NOMO-1 treated with dmso at 0.1 percent for 144 hours (cell line): ENCODE measurements at regions not wholly inside any gene's neighbourhood (a gene's known extent, or its start where the extent isn't known, plus 50 kb on each side); places are given as distances from the start of the nearest gene placed in this dataset.

Source experiments
- DNase-seq: peaks from one replicate; lab custom pipeline; 2025; ENCODE audit not compliant: unreplicated experiment; lab: John Stamatoyannopoulos, UW

DNA sequence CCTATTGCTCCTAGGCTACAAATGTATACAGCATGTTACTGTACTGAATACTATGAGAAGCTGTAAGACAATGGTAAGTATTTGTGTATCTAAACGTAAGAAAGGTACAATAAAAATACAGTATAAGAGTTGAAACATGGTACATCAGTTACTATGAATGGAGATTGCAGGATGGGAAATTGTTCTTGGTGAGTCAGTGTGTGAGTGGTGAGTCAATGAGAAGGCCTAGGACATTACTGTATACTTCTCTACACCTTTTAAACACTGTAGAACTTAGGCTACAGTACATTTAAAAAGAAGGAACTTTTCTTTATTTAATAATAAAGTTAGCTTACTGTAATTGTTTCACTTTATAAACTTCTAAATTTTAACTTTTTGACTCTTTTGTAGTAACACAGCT, 2603.2 kb downstream of the PCDH7 start:
- DNase-seq, result no peak

DNA sequence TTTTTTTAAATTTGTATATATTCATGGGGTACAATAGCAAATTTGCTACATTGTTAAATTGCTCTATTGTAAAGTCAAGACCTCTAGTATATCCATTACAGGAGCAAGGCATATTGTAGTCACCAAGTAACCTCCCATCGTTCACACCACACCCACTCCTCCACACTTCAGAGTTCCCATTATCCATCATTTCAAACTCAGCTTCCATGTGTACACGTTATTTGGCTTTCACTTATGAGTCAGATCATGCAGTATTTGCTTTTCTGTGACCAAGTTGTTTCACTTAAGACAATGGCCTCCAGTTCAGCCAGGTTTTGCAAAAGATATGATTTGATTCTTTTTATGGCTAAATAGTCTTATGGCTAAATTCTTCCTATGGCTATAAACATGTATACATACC, 2614.2 kb downstream of the PCDH7 start:
- no peak for DNase-seq

- no peak for DNase-seq
Observed at GRCh38 chr4:33339762-33340161, 2619.6 kb downstream of the PCDH7 start.

DNA sequence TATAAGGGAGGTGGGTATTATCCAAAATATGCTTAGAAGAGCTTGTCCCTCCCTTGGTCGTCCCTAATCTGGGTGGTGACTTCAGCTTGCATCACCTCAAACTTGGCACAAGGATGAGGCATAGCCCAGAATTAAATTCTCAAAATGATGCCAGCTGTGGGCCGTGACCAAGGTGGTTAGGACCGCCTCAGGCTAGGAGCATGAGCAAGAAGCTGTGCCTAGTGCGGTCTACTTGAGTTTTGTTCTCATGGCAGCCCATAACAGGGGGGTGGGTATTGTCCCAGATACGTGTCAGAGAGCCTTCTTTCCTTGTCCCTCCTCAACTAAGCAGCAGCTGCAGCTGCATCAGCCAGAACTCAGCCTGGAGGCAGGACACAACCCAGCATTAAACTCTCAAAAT, 2620.0 kb downstream of the PCDH7 start:
- no peak for DNase-seq

GRCh38 chr4:33349376-33349775, 2629.2 kb downstream of the PCDH7 start:
- DNase-seq, result no peak

DNA sequence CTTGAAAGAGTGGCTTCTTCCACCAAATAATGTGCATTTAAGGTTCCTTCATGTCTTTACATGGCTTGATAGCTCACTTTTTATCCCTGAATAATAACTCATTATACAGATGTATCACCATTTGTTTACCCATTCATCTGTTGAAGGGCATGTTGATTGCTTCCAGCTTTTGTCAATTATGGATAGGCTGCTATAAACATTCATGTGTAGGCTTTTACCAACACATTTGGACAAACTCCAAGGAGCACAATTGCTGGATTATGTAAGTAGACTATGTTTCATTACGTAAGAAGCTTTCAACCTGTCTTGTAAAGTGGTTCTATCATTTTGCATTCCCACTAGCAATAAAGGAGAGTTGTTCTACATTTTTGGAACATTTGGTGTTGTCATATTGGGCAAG, 2637.0 kb downstream of the PCDH7 start:
- no peak for DNase-seq

- DNase-seq, result no peak
Observed at GRCh38 chr4:33369446-33369845, 2649.3 kb downstream of the PCDH7 start.

DNA sequence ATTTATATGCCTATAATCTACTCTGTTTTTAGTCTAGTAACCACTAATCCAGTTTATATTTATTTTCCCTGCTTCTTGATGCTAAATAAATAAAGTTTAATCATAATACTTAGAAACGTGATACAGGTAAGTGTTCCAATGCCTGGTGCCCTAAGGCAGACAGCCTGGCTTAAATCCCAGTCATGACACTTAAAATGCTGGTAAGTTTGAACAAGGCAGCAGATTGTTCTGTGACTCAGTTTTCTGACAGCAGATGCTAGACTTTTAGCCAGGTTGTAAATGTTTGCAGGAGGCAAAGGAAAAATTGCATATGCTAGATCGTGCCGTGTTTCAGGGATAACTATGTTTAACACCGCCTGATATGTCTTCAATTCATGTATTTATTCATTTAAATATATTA, 2661.6 kb downstream of the PCDH7 start:
- DNase-seq, result no peak

GRCh38 chr4:33386764-33387163, 2666.6 kb downstream of the PCDH7 start:
- no peak for DNase-seq

DNA sequence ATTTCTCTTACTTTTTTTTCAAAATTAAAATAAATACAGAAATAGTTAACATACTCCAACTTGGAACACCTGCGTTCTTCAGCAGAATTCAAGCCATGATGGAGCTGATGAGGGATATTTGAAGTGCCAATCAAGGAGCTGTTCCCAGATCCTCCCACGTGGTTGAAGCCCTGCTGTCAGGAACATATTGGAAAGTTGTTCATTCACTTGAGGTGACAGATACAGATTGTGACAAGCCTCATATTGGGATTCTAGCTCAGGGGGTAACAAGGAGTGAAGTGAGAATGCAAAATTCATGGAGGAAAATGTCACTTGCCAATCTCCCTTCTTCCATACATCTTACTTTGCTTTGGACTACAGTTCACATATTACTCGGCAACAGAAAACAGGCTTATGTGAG, 2670.8 kb downstream of the PCDH7 start:
- no peak for DNase-seq

DNA sequence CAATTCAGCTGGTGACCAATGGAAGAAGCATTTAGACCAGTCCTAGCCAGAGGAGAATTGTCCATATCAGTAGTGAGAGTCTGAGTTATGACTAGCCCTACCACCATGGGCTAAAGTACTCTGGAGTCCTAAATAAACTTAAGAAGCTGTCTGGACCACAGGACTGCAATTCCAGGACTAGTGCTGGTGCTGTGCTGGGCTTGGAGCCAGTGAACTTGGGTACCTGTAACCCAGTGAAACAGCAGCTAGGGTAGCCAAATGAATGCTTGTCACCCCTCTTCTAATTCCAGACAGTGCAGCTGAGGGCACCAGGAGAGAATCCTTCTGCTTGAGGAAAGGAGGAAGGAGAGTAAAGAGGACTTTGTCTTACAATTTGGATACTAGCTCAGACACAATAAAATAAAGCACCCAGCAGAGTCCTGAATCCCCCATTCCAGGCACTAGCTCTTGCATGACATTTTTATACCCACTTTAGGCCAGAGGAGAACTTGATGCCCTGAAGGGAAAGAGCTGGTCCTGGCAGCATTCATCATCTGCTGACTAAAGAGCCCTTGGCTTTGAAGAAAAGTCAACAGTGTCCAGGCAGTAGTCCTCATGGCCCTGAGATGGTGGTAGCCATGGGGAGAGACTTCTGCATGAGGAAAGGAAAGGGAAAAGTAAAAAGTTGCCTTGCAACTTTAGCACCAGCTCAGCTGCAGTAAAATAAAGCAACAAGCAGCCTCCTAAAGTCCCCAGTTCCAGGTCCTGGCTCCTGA, 2675.7 kb downstream of the PCDH7 start:
- no peak for DNase-seq

DNA sequence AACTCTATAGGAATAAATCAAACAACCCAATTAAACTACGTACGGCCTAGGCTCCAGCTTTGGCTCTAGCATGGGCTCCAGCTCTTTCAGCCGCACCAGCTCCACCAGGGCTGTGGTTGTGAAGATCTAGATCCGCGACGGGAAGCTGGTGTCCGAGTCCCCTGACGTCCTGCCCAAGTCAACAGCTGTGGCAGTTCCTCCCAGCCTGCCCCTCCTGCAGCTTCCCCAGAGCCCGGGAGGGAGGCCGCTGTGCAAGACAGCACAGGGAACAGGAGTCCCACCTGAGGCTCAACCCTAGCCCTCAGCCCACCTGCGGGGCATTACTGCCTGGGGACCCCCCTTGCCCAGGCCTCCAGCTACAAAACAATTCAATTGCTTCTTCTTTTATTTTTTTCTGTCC, 2680.3 kb downstream of the PCDH7 start:
- no peak for DNase-seq

- no peak for DNase-seq
Observed at GRCh38 chr4:33407496-33407895, 2687.3 kb downstream of the PCDH7 start.

DNA sequence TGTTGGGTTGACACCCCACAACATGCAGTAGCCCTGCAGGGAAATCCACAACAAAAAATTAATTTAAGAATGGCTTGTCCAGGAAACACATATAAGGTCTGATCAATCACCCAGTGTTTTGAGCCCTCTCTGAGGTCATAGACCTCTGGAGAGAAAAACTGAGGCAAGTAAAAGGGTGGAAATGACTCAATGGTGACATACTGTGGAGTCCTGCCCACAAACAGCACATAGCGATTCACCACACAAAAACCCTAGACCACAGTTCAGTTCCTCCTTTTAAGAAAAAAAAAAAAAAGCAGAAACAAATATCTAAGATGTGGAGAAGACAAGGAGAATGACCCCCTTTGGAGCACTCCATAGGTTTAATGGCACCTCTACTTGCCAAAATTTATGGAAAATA, 2691.0 kb downstream of the PCDH7 start:
- DNase-seq, result peak; percentile 74

- no peak for DNase-seq
Observed at GRCh38 chr4:33421887-33422286, 2701.7 kb downstream of the PCDH7 start.

DNA sequence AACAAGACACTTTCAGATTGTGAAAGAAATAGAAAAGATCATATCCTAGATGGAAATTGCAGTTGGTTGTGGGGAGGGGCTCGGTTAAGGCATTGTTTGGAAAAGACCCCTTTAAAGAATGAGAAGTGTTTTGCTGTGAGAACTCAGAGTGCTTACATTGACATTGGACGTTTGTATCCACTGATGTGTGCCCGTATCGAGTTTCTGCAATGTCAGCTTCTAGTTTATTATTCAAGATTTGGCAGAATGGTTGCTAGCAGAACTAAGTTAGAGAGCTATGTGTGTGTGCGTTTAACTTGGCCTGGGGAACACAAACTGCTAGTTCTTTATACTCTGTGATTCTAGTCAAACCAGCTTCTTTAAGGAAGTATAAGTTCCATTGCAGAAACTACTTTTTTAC, 2702.5 kb downstream of the PCDH7 start:
- no peak for DNase-seq

GRCh38 chr4:33425936-33426335, 2705.8 kb downstream of the PCDH7 start:
- DNase-seq, result no peak

GRCh38 chr4:33427676-33428075, 2707.5 kb downstream of the PCDH7 start:
- DNase-seq, result no peak

DNA sequence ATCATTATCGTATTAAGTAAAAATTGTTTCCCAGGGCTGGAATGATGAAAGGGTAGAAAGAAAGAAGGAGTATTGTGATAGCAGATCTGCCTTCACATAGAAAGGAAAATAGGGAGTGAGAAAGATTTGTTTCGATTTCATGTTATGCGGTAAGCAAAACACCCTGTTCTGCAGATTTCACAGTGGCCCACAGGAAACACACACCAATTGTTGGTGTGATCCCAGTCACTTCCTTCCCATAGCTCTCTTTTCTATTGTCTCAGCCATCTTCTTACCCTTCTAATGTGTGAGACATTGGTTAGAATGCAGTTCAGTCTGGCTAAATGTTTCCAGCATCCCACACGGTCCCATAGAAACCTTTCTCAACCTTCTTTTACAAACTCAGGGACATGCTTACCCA, 2709.8 kb downstream of the PCDH7 start:
- no peak for DNase-seq

DNA sequence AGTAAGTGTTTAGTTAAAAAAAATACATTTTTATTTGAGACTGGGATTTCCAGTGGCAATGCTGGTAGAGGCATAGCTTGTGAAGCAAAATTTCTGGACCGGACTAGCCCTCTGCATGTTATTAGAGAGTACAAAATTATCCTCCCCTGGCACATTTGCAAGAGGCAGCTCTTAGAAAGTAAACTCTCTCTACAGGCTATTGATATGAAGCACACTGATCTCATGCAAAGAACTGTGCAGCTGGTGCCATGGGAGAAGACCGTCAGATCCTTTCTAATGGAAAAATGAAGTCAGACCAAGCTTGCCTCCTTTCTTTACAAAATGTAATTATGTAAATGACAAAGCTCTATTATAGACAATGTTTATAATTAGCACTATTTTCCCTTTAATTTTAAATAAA, 2717.2 kb downstream of the PCDH7 start:
- no peak for DNase-seq

- no peak for DNase-seq
Observed at GRCh38 chr4:33446953-33447352, 2726.8 kb downstream of the PCDH7 start.

DNA sequence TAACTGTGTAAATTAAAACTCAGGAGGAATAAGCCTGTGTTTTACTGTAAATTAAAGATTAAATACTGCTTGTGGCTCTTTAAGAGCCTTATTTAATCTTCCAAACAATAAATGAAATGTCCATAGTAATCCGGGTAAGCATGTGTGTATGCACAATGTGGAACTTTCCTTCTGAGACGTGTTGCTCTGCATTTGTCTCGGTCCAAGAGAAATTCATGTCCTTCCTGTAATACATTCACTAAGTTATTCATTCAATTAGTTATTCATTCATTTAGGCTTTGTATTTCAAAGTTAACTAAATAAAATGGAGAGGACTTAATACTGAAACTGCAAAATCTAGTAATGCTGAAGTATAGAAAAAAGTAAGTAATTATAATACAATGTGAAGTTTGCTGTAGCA, 2728.8 kb downstream of the PCDH7 start:
- no peak for DNase-seq

- DNase-seq, result no peak
Observed at GRCh38 chr4:33453436-33453835, 2733.3 kb downstream of the PCDH7 start.
